ENCODE measurements at regions not wholly inside any gene's neighbourhood (a gene's known extent, or its start where the extent isn't known, plus 50 kb on each side); places are given as distances from the start of the nearest gene placed in this dataset.

DNA sequence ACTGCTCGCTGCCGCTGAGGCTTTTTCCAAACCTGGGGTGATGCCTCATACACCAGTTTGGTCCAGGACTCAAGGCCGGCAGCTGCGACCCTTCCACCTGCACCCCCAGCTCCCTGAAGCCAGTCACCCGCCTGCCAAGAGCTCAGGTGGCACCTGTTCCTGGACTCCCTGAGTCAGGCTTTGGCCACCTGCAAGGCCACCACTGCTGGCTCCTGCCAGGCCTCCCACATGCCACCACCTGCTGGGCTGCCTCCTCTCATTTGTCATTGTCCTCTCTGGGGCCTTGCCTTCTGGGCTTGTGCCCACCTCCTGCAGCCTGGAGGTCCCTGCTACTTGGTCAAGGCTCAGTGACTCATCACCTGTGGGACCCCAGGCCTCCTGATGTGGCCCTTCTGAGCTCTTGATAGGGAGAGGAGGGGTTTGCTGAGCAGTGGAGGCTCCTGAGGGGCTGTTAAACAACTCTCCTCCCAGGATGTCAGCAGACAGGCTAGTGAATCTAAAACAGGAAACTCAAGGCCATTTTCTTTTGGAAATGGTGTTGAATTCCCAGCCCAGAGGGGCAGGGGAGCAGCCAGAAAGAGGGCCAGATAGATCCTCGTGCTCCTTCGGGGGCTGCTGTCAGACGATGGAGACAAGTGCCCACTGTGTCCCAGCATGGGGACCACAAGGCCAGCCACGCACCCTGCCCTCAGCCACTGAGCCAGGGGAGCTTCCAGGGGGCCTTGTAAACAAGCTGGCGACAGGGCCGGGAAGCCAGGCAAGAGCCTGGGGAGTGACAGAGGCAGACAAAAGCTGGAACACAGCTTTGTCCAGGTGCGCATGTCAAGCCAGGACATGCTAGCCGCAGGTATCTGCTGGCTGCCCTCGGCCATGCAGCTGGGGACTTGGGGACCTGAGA lies 416.8 kb downstream of the LRATD1 start:
- FAIRE-seq = no peak

- no peak for FAIRE-seq
Observed at GRCh38 chr2:15050483-15050882, 418.0 kb downstream of the LRATD1 start.

DNA sequence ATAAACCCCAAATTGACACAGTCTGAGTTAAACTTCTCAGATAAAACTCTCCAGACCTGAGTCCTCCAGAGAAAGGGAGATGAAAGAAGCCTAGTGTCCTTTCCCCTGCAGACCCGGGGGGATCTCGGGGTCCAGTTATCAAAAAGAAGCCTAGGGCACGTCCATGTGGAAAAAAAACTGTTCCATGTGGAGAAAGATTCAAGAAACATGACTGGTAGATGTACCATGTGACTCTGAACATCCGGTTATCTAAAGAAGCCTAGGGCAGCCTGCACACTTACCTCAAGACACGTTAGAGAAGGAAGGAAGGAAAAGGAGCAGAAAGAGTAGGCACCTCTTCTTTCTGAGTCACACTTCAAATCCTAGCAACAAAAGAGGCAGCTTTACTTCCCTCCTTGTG lies 421.0 kb downstream of the LRATD1 start:
- FAIRE-seq = no peak

DNA sequence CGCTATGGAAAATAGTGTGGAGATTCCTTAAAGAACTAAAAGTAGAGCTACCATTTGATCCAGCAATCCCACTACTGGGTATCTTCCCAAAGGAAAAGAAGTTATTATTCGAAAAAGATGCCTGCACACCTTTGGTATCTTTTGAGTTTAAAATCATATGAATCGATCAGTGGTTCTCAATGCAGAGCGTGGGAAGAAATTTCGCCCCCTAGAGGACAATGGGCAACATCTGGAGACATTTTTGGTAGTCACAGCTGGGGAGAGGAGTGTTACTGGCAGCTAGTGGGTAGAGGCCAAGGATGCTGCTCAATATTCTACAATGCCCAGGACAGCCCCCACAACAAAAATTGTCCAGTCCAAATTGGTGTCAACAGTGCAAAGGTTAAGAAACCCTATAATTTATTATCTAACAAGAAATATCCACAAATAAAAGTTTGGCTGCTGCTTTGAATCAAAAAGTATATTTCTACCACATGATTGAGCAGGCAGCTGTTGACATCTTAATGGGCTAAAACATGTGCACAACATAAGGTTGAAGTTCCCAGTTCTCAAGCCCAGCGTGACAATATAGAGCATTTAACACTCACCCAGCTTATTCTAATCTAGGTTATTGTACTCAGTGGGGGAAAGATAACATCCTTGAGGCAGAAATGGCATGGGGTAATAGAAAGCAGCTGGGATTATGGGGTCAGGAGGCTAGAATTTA lies 425.7 kb downstream of the LRATD1 start:
- no peak for FAIRE-seq

- no peak for FAIRE-seq
Observed at GRCh38 chr2:15058721-15059157, 426.2 kb downstream of the LRATD1 start.

- no peak for FAIRE-seq
Observed at GRCh38 chr2:15059870-15060512, 427.5 kb downstream of the LRATD1 start.

GRCh38 chr2:15061268-15061667 lies 428.8 kb downstream of the LRATD1 start:
- no peak for FAIRE-seq

- no peak for FAIRE-seq
Observed at GRCh38 chr2:15066138-15066537, 433.6 kb downstream of the LRATD1 start.

DNA sequence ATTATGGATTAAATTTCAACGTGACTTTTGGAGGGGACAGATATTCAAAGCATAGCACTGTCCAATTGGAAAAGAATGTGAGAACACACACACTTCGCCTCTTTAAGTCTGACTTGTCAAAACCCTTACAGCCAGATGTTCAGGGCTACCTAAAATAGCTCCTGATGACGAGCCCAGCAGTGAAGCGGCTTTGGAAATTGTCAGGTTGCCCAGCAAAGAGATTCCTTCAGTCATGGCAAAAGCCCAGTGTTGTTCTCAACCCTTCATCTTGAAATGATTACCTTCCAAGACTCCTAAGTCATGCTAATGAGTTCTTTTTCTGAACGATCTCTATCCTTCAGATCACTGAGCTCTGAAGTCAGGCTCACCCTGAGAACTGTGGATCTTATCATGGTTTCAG lies 436.6 kb downstream of the LRATD1 start:
- no peak for FAIRE-seq

DNA sequence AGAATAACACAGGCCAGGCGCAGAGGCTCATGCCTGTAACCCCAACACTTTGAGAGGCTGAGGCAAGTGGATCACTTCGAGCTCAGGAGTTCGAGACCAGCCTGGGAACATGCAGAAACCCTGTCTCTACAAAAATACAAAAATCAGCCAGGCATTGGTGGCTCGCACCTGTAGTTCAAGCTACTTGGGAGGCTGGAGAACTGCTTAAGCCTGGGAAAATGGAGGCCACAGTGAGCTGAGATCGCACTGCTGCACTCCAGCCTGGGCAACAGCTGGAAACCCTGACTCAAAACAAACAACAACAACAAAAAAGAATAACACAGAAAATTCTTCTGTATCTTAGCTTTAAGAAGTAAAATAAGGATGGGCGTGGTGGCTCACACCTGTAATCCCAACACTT lies 440.3 kb downstream of the LRATD1 start:
- no peak for FAIRE-seq

GRCh38 chr2:15073664-15074063 lies 441.1 kb downstream of the LRATD1 start:
- FAIRE-seq = no peak

GRCh38 chr2:15074319-15074718 lies 441.8 kb downstream of the LRATD1 start:
- no peak for FAIRE-seq

- no peak for FAIRE-seq
Observed at GRCh38 chr2:15074751-15075700, 442.5 kb downstream of the LRATD1 start.

DNA sequence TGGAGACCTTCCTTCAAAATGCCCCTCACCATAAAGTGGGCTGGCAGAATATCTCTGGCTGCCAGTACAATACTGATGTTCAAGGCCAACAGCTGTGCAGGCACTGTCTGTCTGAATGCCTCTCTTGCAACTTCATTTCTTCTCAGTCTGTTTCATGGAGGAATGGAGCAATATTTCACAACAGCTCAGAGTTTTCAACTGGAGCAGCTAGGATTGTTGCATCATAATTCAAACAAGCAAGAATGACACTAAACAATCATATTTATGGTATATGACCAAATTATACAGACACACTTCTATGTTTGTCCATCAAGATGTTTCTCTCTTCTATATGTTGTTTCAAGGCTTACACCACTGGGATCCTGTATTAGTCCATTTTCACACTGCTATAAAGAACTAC lies 444.2 kb downstream of the LRATD1 start:
- no peak for FAIRE-seq

DNA sequence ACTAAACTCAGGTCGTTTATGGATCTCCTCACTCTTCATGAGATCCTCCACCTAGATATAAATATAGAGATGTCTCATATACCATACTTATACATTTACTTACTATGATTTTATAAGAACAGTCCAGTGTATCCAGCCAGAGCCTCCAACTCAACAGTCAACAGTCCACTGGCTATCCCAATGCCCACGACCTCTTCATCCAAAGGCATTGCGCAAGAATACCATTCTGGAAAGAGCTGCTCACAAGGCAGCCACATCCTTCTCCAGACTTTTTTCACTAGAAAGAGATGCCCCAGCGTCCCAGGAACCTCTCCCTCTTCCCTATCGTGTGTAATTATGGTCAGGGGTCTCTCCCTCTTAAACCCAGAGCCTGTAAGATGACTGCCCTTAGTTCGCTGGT lies 448.8 kb downstream of the LRATD1 start:
- no peak for FAIRE-seq

DNA sequence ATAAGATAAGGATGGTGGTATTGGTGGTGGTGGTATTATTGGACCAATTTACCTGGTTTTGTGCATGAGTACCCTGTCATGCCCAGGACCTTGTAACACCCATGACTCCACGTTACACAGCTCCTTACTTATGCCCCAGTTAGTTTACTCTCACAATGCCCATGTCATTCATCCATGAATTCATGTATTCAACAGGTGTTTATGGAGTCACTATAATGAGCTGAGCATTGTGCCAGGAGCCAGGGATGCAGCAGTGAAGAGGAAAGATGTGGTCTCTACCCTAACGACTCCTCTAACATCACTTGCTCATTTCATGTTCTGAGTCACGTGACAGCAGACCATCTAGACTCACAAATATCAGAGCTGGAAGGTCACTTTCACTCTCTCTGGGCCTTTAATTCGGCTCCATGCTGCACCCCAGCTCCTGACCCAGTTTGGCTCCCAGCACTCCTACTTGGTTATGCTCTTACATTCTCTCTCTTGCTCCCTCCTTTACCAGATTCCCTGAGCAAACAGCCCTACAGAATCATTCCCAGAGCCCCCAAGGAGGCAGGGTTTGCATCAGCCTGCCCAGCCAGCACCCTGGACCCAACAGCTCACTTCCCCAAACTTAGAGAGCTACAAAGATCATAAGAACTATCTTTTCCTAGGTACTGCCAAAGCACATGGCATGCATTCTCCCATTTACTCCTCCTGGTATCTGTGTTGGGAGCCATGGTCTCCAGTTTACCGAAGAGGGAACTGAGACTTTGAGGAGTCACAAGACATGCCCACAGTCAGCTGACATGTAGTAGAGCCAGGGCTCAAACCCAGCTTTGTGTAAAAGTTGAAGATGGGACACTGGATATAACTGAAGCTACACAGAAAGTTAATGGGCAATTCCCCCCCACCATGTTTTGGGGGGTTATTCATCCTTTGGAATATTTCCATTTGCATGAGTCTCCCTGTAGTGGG lies 449.9 kb downstream of the LRATD1 start:
- no peak for FAIRE-seq

DNA sequence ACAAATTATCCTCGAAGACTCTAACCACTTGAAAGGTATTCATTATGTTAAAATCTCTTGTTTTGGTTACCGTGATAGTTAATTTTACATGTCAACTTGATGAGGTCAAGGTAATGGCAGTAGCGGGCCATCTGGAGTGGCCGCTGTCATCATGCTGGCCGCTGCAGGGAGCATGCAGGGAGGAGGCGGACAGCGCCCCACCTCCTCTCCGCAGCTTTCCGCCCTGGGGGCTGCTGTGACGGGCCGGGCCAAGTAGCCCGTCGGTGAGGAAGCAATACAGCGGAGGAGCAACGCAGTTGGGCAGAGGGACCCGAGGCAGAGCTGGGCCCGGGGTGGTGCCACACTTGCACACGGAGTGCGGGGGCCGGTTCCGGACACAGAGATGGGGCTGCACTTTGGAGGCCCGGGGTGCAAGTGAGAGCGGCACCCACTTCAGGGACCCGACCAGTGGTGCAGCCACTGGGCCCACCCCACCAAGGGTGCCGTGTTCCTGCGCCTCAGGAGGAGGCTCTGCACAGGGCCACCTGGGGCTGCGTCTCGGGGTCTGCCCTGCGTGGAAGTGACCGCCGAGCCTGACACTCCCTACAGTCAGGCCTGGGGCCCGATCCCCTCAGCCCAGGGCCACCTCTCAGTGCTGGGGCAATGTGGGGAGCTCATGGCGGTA lies 452.4 kb downstream of the LRATD1 start:
- FAIRE-seq = no peak

DNA sequence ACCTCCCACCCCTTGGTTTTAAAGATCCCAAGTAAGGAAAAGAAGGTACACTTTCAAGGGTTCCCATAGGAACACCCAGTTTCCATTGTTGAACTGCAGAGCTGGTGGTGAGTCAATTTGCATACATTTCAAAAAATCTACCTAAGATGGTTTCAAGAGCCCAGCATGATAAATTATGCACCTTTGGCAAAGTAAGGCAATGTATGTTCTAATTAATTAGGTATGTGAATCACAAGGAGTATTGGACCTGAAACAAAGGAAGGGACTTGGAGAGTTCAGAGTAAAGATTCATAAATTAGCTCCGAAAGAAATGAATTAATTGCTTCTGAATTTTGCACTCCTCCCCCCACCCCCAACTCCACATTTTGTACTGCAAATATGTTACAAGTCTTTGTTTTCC lies 459.7 kb downstream of the LRATD1 start:
- no peak for FAIRE-seq

- FAIRE-seq = no peak
Observed at GRCh38 chr2:15092691-15093090, 460.2 kb downstream of the LRATD1 start.

DNA sequence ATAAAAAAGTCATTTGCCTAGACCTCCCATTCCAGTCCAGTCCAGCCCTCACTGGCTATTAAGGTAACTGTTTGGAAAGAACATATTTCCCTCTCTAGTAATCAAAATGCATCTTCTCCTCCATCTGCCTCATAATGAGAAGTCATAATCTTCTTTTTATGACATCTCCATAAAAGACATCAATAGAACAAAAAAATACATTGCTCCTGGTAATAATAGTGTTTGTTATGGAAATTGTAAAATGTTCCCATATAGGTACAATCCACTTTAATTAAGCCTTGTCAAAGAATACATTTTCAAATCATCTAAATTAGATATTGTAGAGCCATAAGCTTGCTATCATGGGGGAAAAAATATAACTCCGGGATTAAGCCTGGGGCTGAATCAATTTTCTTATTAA lies 461.6 kb downstream of the LRATD1 start:
- FAIRE-seq = no peak

DNA sequence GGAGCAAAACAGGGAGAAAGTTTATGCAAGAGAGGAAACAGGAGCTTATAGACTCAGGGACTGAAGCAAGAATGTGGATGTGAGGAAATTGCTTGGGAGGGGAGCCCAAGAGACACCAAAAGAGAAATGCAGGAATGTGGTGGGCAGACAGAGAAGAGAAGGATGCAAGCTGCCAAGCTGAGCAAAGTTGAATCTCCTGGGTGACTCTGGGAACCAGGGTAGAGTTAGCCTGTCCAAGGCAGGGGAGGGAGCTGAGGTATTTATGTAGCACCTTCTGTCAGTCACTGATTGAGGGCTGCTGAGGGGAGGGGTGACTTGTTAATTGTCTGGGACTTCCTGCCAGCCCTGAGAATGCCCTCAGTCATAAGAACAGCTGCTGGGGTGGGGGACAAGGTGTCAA lies 464.3 kb downstream of the NBAS start:
- FAIRE-seq = no peak

Data from G401.6 (cell line).